DOHH2 (cell line): ENCODE measurements at regions not wholly inside any gene's neighbourhood (a gene's known extent, or its start where the extent isn't known, plus 50 kb on each side); places are given as distances from the start of the nearest gene placed in this dataset.

Experiments
- H3F3A ChIP-seq: fragments of 200-600 bp; sonication (generic), shearing (Covaris generic); 2 replicates; pipeline ENCODE4 v1.6.0; 2016; ENCODE audit warnings: antibody characterized with exemption, mild to moderate bottlenecking; ENCODE audit not compliant: control insufficient read depth, insufficient read depth
- H3K27ac ChIP-seq: fragments of 200-600 bp; sonication (generic); 2 replicates; pipeline ENCODE4 v1.5.1; 2014; ENCODE audit warnings: low read depth, mild to moderate bottlenecking, low read length, moderate library complexity
- H3K27me3 ChIP-seq: fragments of 200-600 bp; sonication (generic); 2 replicates; pipeline ENCODE4 v1.6.1; 2014; ENCODE audit warnings: mild to moderate bottlenecking, low read length, mixed read lengths; ENCODE audit not compliant: control insufficient read depth
- H3K36me3 ChIP-seq: fragments of 200-600 bp; sonication (generic); 2 replicates; pipeline ENCODE4 v1.6.1; 2014; ENCODE audit warnings: mild to moderate bottlenecking, low read length, moderate library complexity, mixed read lengths; ENCODE audit not compliant: control insufficient read depth
- H3K4me1 ChIP-seq: fragments of 200-600 bp; sonication (generic); 2 replicates; pipeline ENCODE4 v1.6.1; 2014; ENCODE audit warnings: mild to moderate bottlenecking, low read length, mixed read lengths; ENCODE audit not compliant: control insufficient read depth
- H3K4me2 ChIP-seq: fragments of 200-600 bp; sonication (generic); 2 replicates; pipeline ENCODE4 v1.6.0; 2014; ENCODE audit warnings: mild to moderate bottlenecking, low read length, moderate library complexity
- H3K4me3 ChIP-seq: fragments of 200-600 bp; sonication (generic); 2 replicates; pipeline ENCODE4 v1.5.1; 2014; ENCODE audit warnings: mild to moderate bottlenecking, low read length, mixed read lengths
- H3K79me2 ChIP-seq: fragments of 200-600 bp; sonication (generic); 2 replicates; pipeline ENCODE4 v1.6.1; 2014; ENCODE audit warnings: mild to moderate bottlenecking, low read length, mixed read lengths; ENCODE audit not compliant: control insufficient read depth
- H3K9me2 ChIP-seq: fragments of 200-600 bp; sonication (generic); replicated peaks from 2 replicates; pipeline ENCODE4 v1.6.1; 2014; ENCODE audit warnings: mild to moderate bottlenecking, low read length, mixed read lengths; ENCODE audit not compliant: control insufficient read depth
- H3K9me3 ChIP-seq: fragments of 200-600 bp; sonication (generic); 2 replicates; pipeline ENCODE4 v1.6.1; 2014; ENCODE audit warnings: antibody characterized with exemption, low read length, mixed read lengths; ENCODE audit not compliant: control insufficient read depth, insufficient read depth
- H4K20me1 ChIP-seq: fragments of 200-600 bp; sonication (generic); 2 replicates; pipeline ENCODE4 v1.6.0; 2014; ENCODE audit warnings: low read depth, mild to moderate bottlenecking, antibody characterized with exemption, low read length, moderate library complexity; ENCODE audit not compliant: control insufficient read depth, insufficient read depth
- CTCF ChIP-seq: fragments of 200-600 bp; sonication (generic); IDR thresholded peaks from one replicate; pipeline ENCODE4 v1.5.1; 2014; ENCODE audit warnings: antibody characterized with exemption, mild to moderate bottlenecking, low read depth, low read length; ENCODE audit not compliant: poor library complexity, severe bottlenecking
- EZH2phosphoT487 ChIP-seq: fragments of 200-600 bp; sonication (generic); IDR thresholded peaks from 2 replicates; pipeline ENCODE4 v1.6.1; 2017; ENCODE audit warnings: borderline replicate concordance, mild to moderate bottlenecking, antibody characterized with exemption, low read length, moderate library complexity, mixed read lengths

GRCh38 chr11:92857407-92857806, 112.0 kb upstream of the MTNR1B start:
- Histone ChIP-seq H4K20me1 (no peaks in the 10 kb centered on the region), H3K27ac (no peak overlapping the region), H3F3A (no peaks in the 10 kb centered on the region), H3K9me3 (no peaks in the 10 kb centered on the region), H3K79me2 (no peaks in the 10 kb centered on the region), H3K9me2 (no peaks in the 10 kb centered on the region), H3K4me1 (no peaks in the 10 kb centered on the region), H3K36me3 (no peaks in the 10 kb centered on the region), H3K4me3 (no peak overlapping the region), H3K4me2 (no peak overlapping the region), H3K27me3 (no peaks in the 10 kb centered on the region)
- no peak for TF ChIP-seq CTCF
- TF ChIP-seq EZH2phosphoT487, result no peak

GRCh38 chr11:92859156-92859690, 110.2 kb upstream of the MTNR1B start:
- Histone ChIP-seq H3K4me2 (no peak overlapping the region), H3K9me3 (no peaks in the 10 kb centered on the region), H3K27ac (no peak overlapping the region), H3K79me2 (no peaks in the 10 kb centered on the region), H4K20me1 (no peaks in the 10 kb centered on the region), H3K27me3 (no peaks in the 10 kb centered on the region), H3K4me3 (no peak overlapping the region), H3K36me3 (no peaks in the 10 kb centered on the region), H3K4me1 (no peaks in the 10 kb centered on the region), H3K9me2 (no peaks in the 10 kb centered on the region), H3F3A (no peaks in the 10 kb centered on the region)
- TF ChIP-seq CTCF (no peak), EZH2phosphoT487 (no peak)

GRCh38 chr11:92861634-92862033, 107.8 kb upstream of the MTNR1B start:
- Histone ChIP-seq H3K36me3 (no peaks in the 10 kb centered on the region), H3K4me1 (no peaks in the 10 kb centered on the region), H3F3A (no peaks in the 10 kb centered on the region), H3K27ac (no peak overlapping the region), H3K79me2 (no peaks in the 10 kb centered on the region), H4K20me1 (no peaks in the 10 kb centered on the region), H3K4me3 (no peak overlapping the region), H3K27me3 (no peaks in the 10 kb centered on the region), H3K9me2 (no peaks in the 10 kb centered on the region), H3K4me2 (no peak overlapping the region), H3K9me3 (no peaks in the 10 kb centered on the region)
- TF ChIP-seq CTCF, result no peak
- TF ChIP-seq EZH2phosphoT487, result no peak
